Transverse colon (tissue), 4 donors: ENCODE measurements at regions not wholly inside any gene's neighbourhood (a gene's known extent, or its start where the extent isn't known, plus 50 kb on each side); places are given as distances from the start of the nearest gene placed in this dataset.

ENCODE experiments used
- CTCF ChIP-seq, 5 experiments: fragments of 200-600 bp in 3 of 5; fragments of 450-650 bp in 2 of 5; sonication (generic) in 3 of 5; IDR thresholded peaks; 1 replicate in 2 of 5; 2 replicates in 3 of 5; pipeline ENCODE4 v1.5.1; 2016 to 2017; ENCODE audit warnings: antibody characterized with exemption in 5 of 5, inconsistent platforms in 3 of 5, mild to moderate bottlenecking in 2 of 5, moderate library complexity in 1 of 5
- EP300 ChIP-seq: sonication (generic); formaldehyde crosslinking; IDR thresholded peaks from one replicate; pipeline ENCODE4 v1.6.1; 2017; ENCODE audit warnings: antibody characterized with exemption, low read depth
- POLR2A ChIP-seq: fragments of 450-650 bp; IDR thresholded peaks from one replicate; pipeline ENCODE4 v1.6.1; 2016; ENCODE audit warnings: antibody characterized with exemption, mild to moderate bottlenecking, moderate library complexity
- POLR2AphosphoS5 ChIP-seq, 3 donors: sonication (generic); formaldehyde crosslinking; IDR thresholded peaks; one replicate each; pipeline ENCODE4 v1.6.1; 2016; ENCODE audit warnings: antibody characterized with exemption in 3 of 3

- TF ChIP-seq CTCF (IDR thresholded peaks at IDR 0.05) = no peak
- no peak for TF ChIP-seq POLR2A
- TF ChIP-seq EP300 = no peak
- TF ChIP-seq POLR2AphosphoS5 (IDR thresholded peaks at IDR 0.05) = no peak
These were observed 66.2 kb upstream of the EYA2 start for GRCh38 chr20:46828471-46828870.
